Glomerular visceral epithelial cell (primary cell): ENCODE measurements at regions not wholly inside any gene's neighbourhood (a gene's known extent, or its start where the extent isn't known, plus 50 kb on each side); places are given as distances from the start of the nearest gene placed in this dataset.

Source experiments
- DNase-seq: peaks from one replicate; pipeline ENCODE4 v3.0.0-alpha.2; 2016; ENCODE audit errors: extremely low spot score

DNA sequence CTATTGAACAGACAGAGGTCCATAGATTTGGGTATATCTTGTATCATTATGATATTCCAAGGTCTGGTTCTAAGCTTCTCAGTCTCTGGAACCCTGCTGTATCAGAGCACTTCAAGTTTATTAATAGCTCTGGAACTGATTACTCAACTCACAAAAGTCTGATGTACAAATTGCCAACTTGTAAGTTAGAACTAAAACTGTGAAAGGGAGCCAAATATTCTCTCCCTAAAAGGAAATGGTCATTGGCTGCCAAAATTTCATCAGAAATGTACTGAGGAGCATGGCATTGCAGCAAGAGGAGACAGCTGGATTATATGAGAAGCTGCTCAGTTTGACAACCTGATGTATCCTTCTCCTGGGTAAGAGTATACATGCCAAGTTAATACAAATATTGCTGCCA lies 828.8 kb upstream of the SEL1L start:
- no peak for DNase-seq

DNA sequence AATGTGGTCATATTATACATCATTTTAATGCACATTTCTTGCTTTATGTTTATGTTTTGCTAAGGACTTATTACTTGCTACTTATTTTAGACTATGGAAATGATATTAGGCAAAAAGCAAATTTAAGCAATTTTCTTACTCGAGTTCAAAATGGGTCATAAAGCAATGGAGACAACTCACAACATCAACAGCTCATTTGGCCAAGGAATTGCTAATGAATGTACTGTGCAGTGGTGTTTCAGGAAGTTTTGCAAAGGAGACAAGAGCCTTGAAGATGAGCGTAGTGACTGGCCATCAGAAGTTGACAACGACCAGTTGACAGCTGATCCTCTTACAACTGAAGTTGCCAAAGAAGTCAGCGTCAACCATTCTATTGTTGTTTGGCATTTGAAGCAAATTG lies 831.8 kb upstream of the SEL1L start:
- DNase-seq: no peak

DNA sequence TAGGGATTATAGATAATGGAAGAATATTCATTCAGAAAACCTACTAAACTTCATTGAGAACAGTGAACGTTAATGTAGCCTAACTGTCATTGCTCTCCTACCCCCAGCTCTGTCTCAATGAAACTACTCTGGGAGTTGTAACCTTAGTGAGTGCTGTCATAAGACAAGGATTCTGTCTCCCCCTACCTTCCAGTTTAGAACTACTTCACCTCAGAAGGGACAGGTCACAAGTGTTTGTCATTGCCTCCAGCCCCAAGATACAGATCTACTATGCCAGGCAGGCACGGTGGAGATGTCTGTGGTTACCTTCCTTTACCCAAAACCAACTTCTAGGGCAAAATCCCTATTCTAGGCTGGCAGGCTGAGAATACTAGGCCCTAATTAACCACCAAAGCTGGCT lies 833.1 kb upstream of the SEL1L start:
- no peak for DNase-seq

DNA sequence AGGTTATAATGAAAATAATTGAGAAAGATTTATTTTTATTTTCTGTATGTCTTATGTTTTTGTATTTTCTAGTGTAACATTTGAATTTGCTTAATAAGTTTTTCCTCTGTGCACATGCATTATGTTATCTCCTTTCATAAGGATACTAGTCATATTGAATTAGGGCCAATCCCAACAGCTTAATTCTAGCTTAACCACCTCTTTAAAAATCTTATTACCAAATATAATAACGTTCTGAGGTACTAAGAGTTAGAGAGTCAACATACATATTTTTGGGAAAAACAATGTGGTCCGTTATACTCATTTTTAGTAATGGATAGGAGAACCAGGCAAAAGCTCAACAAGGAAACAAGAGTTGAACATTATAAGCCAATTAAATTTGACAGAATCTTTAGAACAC lies 845.6 kb upstream of the SEL1L start:
- DNase-seq: no peak

DNA sequence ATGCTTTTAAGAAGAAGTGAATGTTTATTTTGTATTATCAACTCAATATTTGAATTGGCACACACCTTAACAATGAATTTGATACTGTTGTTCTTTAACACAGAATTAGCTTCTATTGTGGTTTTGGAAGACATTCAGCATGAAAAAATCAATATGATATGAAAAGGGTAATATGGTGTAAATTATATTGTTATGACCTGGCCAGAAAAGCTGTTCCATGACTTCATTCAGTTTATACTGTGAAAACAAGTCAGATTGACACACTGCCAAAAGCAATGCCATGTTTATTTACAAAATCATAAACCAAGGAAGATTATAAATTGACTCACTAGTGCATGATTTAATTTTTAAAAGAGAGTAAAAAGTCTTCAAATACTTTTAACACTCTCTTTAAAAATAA lies 851.4 kb upstream of the SEL1L start:
- DNase-seq: no peak

DNA sequence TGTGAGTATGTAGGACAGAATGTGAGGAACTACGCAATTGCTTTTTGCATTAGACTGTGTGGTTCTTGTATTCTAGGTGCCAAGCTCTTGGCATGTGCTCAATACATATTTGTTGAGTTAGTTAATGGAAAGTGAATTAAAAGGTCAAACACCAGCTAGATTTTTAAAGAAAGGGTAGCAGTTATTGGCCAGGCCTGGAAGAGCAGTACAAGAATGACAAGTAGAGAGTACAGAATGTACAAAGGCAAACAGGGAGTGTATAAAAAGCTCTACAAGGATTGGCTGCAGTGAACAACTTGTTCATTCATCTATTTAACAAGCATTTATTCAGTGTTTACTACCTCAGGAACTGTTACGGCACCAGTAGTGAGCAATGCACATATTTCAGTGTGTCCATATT lies 854.0 kb upstream of the SEL1L start:
- DNase-seq: no peak

DNA sequence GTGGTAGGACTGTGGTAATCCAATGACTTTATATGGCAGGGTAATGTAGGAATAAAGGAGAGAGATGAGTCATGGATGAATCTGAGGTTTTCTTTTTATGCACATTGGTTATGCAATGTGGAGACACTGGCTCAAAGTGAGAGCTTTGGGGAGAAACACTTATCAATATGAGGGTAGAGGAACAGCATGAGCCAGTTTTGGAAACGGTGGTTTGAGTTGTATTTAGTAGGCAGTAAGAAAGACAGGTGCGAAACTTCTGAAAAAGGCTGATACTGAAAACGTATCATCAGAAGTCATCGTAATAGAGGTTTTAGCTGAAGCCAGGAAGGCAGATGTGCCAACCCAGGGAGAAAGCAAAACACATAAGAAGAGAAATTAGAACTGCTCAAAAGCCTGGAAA lies 854.8 kb upstream of the SEL1L start:
- no peak for DNase-seq

DNA sequence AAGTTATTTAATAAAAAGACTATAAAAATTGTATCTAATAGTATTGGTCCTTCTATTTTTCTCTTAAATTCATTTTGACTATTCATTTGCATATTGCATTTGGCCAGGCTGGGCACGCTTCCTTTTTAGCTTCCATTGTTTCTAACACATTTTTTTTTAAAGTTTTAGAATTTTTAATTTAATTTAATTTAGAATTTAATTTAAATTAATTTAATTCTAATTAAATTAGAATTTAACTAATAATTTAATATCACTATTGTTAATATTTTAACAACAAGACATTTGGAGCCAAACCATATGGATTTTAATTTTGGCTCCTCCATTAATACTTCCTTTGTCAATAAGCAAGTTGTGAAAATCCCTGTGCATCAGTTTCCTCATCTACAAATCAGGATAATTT lies 856.9 kb upstream of the SEL1L start:
- DNase-seq: no peak

DNA sequence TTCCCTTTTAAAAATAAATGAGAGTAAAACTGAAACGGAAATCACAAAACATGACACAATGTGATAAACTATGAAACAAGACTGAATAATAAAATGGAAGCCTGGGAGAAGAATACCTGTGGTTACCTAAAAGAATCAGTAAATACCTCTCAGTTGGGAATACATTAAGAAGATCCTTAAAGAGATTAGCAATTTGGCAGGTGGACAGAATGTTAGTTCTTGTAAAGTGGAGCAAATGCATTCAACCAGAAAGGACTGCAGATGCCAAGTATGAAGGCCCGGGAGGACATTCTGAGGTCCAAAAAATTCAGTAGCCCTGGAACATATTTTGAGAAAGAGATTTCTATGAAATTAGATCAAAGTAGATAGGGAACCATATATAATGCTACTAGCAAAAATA lies 861.3 kb upstream of the SEL1L start:
- DNase-seq: no peak

DNA sequence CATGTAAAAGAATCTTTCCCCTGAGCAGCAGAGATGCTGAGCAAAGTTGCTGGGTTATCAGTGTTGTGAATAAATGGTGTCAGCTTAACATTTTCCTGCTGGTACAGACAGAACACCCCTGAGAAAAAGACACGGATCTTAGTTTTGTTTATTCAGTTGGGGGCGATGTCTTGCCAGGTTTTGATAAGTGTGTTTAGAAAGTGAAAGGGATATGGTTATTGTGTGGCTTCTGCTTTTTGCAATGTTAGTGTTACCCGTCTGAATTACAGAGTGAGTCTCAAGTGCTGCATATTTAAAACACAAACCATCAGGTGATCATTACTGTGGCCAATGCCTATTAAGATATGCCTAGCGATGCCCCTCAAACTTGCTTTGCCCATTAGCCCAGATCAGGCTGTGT lies 864.6 kb upstream of the SEL1L start:
- no peak for DNase-seq

DNA sequence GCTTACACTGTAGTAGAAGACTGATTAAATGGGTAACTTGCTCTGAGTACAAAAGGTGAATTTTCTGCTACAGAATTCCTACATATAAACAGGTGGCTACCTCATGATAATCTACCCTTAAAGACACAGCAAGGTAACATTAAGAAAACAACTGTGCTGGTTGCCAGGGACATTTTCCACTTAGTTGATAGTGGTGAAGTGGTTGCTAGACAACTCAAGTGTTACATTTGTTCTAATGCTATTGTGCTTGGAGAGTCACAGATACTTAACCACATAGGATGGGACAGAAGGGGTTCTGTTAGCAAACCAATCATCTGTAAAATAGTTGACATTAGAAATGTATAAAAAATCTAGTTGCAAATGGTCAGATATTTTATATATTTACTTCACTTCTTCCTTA lies 870.3 kb upstream of the SEL1L start:
- DNase-seq: no peak

DNA sequence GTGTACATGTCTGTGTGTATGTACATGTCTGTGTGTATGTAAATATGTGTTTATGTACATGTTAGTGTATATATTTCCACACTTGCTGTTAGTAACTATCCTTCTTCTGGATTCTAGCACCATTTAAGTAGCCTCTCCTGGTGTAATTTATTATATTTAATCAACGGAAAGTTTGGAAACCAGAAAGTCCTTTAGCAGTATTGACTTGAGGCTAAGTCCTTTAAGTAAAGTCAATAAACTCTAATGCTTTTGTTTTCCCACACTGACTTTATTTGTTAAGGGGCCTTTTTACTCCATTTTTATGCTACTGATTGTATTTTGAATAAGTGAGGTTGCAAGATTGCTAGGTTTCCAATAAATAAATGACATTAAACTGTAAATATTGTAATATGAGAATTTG lies 876.4 kb upstream of the SEL1L start:
- DNase-seq: no peak

DNA sequence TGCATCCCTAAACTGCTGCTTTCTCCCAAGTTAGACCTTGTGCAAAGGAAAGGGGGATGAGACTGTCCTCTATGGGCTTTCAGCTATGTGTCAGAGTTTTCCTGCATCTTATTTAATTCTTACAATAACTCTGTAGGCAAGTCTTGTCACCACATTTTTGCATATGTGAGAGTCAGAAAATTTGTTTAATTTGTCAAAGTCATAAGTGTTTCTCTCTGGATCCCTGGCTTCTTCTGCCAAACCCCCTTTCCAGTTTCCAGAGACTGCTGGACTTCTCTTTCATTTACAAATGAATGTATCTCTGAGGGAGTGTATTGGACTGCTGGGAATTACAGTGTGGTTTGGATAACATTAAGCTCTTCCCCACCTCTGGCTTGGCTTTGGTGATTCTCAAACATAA lies 877.6 kb upstream of the SEL1L start:
- DNase-seq: no peak

DNA sequence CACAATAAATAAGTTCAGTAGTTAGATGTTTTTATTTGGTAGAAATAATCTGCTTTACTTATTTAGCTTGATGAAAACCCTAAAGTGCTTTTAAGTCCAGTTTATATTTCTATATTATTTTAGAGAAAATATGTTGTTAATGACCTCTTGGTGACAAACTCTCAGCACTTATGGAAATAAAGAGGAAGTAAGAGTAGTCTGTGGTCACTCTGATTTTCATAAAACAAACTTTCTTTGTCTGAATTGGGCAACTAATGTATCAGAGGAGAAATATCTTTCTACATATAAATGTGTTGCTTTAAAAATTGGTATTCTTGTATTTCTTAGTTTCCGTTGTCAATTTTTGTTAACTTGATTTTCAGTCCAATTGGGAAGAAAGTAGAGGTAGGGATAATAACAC lies 878.9 kb upstream of the SEL1L start:
- DNase-seq: no peak

DNA sequence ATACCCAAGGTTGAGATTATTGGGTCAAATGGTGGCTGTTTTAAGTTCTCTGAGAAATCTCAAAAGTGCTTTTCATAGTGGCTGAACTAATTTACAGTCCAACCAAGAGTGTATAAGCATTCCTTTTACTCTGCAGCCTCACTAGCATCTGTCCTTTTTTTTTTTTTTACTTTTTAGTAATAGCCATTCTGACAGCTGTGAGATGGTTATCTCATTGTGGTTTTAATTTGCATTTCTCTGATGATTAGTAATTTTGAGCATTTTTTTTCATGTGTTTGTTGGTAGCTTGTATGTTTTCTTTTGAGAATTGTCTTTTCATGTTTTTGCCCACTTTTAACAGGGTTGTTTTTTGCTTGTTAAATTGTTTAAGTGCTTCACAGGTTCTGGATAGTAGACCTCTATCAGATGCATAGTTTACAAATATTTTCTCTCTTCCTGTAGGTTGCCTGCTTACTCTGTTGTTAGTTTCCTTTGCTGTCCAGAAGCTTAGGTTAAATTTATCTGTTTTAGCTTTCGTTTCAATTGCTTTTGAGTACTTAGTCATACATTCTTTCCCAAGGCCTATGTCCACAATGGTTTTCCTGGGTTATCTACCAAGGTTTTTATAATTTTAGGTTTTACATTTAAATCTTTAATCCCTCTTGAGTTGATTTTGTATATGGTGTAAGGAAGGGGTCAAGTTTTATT lies 881.3 kb upstream of the SEL1L start:
- no peak for DNase-seq

DNA sequence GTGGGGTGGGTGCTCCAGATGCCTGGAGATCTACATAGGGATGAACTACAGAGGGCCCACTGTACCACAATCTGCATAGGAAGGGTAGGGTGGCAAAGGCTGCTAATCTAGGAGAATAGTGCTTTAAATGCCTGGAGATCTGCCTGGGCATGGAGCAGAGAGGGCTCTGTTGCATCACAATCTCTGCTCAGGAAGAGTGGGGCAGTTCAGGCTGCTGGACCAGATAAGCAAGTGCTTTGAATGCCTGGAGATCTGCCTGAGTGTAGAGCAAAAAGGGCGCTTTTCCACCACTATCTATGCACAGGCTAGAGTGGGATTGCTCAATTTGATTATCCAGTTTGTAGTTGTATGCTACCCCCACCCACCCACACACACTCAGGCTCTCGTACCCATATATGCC lies 886.3 kb upstream of the SEL1L start:
- DNase-seq: no peak

DNA sequence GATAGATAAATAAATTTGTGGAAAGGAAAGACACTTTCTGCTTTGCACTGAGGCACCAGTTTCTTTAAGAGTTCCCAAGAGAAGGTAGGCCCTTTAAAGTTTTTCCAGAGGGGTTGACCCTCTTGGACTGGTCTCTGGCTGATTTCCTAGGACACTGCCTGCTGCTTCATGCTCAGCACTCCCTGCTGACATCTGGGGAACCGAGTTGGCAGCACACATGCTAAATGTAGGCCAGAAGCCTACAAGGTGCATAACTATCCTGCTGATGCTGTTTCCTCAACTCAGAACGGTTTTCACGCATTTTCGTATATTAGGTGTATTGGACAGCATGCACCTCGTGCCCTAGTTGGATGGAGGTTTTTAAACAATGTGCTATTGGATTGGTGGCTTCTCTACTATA lies 887.2 kb upstream of the SEL1L start:
- no peak for DNase-seq

DNA sequence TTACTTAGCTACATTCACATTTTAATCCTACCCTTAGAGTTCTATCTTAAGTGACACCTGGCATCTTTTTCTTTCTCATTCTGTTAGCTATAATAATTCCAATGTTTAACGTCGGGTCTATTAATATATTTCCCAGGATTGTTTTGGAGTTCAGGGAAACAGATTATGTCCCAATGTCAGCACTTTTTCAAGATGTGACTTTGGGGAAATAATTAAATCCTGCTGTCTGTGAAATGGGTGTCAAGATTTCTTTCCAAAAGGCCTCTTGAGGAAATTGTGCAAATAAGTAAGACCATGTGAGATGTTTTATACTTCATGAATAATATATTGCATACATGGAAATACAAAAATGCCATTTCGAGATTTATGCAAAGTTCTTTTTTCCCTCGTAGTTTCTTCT lies 887.6 kb upstream of the SEL1L start:
- DNase-seq: no peak

DNA sequence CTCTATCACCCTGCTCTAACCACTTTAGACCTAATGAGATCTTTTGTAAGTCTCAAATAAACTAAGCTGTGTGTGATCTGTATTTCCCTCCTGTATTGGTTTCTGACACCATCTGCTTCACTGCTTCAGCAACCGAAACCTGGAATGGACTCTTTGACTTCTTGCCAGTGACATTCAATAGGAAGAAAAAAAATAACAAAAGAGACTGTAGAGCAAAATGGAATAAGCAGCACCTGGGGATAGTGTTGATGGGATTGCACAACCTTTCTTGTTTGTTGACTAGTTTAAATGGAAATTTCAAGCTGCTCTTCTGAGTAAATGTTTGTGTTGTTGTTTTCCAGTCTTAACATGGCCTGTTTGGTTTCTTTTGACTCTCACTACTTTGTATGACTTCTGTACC lies 888.6 kb upstream of the SEL1L start:
- no peak for DNase-seq

DNA sequence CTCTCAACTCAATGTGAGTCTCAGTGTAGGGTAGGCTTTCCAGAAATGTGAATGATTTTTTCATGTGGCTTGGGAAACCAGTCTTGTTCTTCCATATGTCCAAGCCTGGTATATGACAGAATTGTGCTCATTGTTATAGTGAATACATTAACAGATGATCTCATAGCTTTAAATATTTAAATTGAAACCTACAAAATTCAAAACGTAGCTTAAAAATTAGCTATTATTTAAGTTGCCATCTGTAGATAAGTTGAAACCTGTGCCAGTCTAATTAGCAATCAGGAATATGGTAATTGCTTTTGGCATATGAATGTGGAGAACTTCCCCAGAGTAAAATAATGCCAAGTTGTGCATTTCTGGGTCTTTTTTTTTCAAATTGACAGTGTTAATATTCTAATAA lies 891.6 kb upstream of the SEL1L start:
- no peak for DNase-seq

DNA sequence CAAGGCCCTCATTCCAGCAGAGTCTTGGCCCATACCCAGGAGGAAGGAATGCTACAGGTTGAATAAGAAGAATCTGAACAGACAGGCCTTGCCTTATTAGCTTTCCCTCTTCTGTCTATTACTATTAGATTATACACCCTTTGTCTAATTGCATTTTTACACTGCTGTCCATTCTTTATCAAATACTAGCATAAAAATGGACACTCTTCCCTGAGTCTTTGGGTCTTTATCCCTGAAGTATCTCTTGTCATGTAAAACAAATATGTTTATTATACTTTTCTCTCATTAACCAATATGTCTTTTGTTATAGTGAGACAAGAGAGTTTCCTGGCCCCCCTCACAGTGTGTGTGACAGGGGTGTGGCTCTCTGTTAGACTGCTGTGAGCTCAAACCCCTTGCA lies 897.4 kb upstream of the SEL1L start:
- DNase-seq: no peak

DNA sequence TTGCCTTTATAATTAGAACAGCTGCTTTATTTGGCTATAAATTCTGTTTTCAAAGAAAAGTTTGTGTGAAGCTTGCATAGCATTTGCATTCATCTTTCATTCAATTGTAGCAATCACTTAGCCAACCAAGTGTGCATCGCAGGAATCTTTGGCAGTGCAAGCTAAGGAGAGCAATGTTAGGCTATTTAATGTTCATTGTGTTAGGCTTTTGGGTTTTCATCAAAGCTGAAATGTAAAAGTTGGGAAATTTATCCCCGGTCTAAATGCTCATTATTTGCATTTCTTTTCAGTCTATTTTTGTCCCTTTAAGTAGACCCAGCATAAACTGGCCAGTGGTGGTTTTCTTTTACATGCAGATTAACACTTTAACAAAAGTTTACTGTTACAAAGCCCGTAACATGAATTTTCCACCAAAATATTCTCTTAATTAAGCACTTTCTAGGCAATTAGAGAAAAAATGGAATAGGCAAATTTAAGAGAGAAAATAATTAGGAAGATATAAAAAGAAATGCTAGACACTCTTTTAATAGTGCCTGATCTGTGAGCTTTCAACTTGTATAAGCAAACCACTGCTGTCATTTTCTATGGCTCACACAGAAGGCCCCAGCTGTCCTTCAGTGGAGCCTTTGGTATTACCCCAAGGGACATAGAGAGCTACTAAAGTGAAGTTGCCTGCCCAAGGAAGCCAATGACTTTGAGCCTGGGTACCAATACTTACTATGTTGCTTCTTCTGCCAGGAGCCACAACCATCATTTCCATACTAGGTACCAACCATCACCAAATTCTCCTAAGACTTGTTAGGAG lies 898.9 kb upstream of the SEL1L start:
- no peak for DNase-seq

DNA sequence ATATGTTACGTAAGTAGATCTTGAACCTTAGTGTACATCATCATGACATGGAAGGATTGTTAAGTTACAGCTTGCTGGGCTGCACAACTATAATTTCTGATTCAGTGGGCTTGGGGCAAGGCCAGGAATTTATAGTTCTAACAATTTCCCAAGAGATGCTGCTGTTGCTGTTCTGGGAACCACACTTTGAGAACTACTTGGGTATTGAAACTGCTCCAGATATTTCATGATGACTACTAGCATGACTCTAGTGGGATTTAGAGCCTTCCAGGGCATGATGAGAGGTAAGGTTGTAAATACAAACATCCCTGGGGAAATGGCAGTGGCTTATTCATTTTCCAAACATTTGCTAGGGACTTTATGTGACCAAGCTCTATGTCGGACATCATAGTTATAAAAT lies 904.8 kb upstream of the SEL1L start:
- no peak for DNase-seq

DNA sequence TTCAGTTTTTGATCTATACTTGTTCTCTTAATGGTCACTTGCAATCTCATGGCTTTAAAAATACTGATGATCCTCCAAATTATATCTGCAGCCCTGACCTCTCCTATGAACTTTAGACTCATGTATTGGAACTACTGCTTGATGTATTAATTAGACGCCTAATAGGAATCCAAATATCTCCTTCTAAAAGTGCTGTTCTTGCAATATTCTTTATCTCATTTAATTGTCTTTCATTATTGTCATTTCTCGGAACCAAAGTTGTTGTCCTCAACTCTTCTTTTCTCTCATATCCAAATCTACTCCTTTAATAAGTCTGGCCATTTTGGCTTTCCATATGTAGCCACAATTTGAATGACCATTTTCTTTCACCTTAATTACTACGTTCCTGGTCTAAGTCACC lies 907.6 kb upstream of the SEL1L start:
- DNase-seq: no peak
